ENCODE measurements at regions not wholly inside any gene's neighbourhood (a gene's known extent, or its start where the extent isn't known, plus 50 kb on each side); places are given as distances from the start of the nearest gene placed in this dataset.

GRCh38 chr6:867378-867777 lies 174.4 kb upstream of the EXOC2 start:
- no peaks in the 10 kb centered on the region for H3K9me3 ChIP-seq
- CTCF ChIA-PET = no interaction called here
- no TSS peak for BruUV-seq (replicated peaks)

GRCh38 chr6:866316-866715 lies 173.4 kb upstream of the EXOC2 start:
- H3K4me3 Mint-ChIP-seq (ENCODE audit: unreplicated experiment) = no peak overlapping the region
- Histone ChIP-seq H3K36me3 (ENCODE audit: control insufficient read depth, insufficient read depth, low read length) (no peaks in the 10 kb centered on the region), H3K27me3 (replicated peaks; ENCODE audit: control insufficient read depth, insufficient read depth, low read length) (no peaks in the 10 kb centered on the region), H3K4me3 (ENCODE audit: low read depth, low read length) (no peak overlapping the region), H3K4me1 (no peaks in the 10 kb centered on the region), H3K9me3 (no peaks in the 10 kb centered on the region)
- no TSS peak for BruUV-seq (replicated peaks)
- no peaks in the 10 kb centered on the region for H3K9me3 Mint-ChIP-seq (ENCODE audit: unreplicated experiment)
- no peak for TF ChIP-seq CTCF (IDR thresholded peaks at IDR 0.05; ENCODE audit: insufficient read depth in 1 of 2, low read depth in 1 of 2, low read length in 1 of 2, severe bottlenecking in 1 of 2, unreplicated experiment in 1 of 2)
- ChIA-PET POLR2A (no interaction called here), CTCF (no interaction called here)
- H3K27ac Mint-ChIP-seq (ENCODE audit: unreplicated experiment) = no peak overlapping the region
- H3K27me3 Mint-ChIP-seq (ENCODE audit: insufficient read depth, unreplicated experiment) = peaks cover 4% of the 10 kb centered on the region
- H3K36me3 Mint-ChIP-seq (ENCODE audit: insufficient read depth, unreplicated experiment) = no peaks in the 10 kb centered on the region
- DNase-seq = no peak
- no peaks in the 10 kb centered on the region for H3K4me1 Mint-ChIP-seq (ENCODE audit: low read depth, unreplicated experiment)
- intact Hi-C loops (cut with micrococcal nuclease; ENCODE audit: unreplicated experiment) = no loop called here

More at GRCh38 chr6:867378-867777, 174.4 kb upstream of the EXOC2 start:
- no peak for DNase-seq
- Mint-ChIP-seq H3K27me3 (ENCODE audit: insufficient read depth, unreplicated experiment) (peaks cover 4% of the 10 kb centered on the region), H3K4me1 (ENCODE audit: low read depth, unreplicated experiment) (no peaks in the 10 kb centered on the region), H3K9me3 (ENCODE audit: unreplicated experiment) (no peaks in the 10 kb centered on the region), H3K4me3 (ENCODE audit: unreplicated experiment) (no peak overlapping the region), H3K27ac (ENCODE audit: unreplicated experiment) (no peak overlapping the region), H3K36me3 (ENCODE audit: insufficient read depth, unreplicated experiment) (no peaks in the 10 kb centered on the region)
- Histone ChIP-seq H3K27me3 (replicated peaks; ENCODE audit: control insufficient read depth, insufficient read depth, low read length) (no peaks in the 10 kb centered on the region), H3K4me3 (ENCODE audit: low read depth, low read length) (no peak overlapping the region), H3K36me3 (ENCODE audit: control insufficient read depth, insufficient read depth, low read length) (no peaks in the 10 kb centered on the region), H3K4me1 (no peaks in the 10 kb centered on the region)
- no peak for TF ChIP-seq CTCF (IDR thresholded peaks at IDR 0.05; ENCODE audit: insufficient read depth in 1 of 2, low read depth in 1 of 2, low read length in 1 of 2, severe bottlenecking in 1 of 2, unreplicated experiment in 1 of 2)
- intact Hi-C loops (cut with micrococcal nuclease; ENCODE audit: unreplicated experiment) = no loop called here
- POLR2A ChIA-PET = no interaction called here

GRCh38 chr6:865846-866245 lies 172.9 kb upstream of the EXOC2 start:
- Mint-ChIP-seq H3K9me3 (ENCODE audit: unreplicated experiment) (no peaks in the 10 kb centered on the region), H3K4me3 (ENCODE audit: unreplicated experiment) (no peak overlapping the region), H3K27me3 (ENCODE audit: insufficient read depth, unreplicated experiment) (peaks cover 4% of the 10 kb centered on the region), H3K36me3 (ENCODE audit: insufficient read depth, unreplicated experiment) (no peaks in the 10 kb centered on the region), H3K27ac (ENCODE audit: unreplicated experiment) (no peak overlapping the region), H3K4me1 (ENCODE audit: low read depth, unreplicated experiment) (no peaks in the 10 kb centered on the region)
- ChIA-PET CTCF (no interaction called here), POLR2A (no interaction called here)
- Histone ChIP-seq H3K9me3 (no peaks in the 10 kb centered on the region), H3K4me3 (ENCODE audit: low read depth, low read length) (no peak overlapping the region), H3K36me3 (ENCODE audit: control insufficient read depth, insufficient read depth, low read length) (no peaks in the 10 kb centered on the region), H3K27me3 (replicated peaks; ENCODE audit: control insufficient read depth, insufficient read depth, low read length) (no peaks in the 10 kb centered on the region), H3K4me1 (no peaks in the 10 kb centered on the region)
- intact Hi-C loops (cut with micrococcal nuclease; ENCODE audit: unreplicated experiment) = no loop called here
- no TSS peak for BruUV-seq (replicated peaks)
- TF ChIP-seq CTCF (IDR thresholded peaks at IDR 0.05; ENCODE audit: insufficient read depth in 1 of 2, low read depth in 1 of 2, low read length in 1 of 2, severe bottlenecking in 1 of 2, unreplicated experiment in 1 of 2) = no peak
- no peak for DNase-seq
